Pancreas (tissue), 10 donors: ENCODE measurements at regions not wholly inside any gene's neighbourhood (a gene's known extent, or its start where the extent isn't known, plus 50 kb on each side); places are given as distances from the start of the nearest gene placed in this dataset.

Experiments
- ATAC-seq, 4 donors: fragments of 200-7000 bp; cut with Tn5 transposase; one replicate each; pipeline versions ENCODE4 v1.8.0 to v1.9.1; 2020; ENCODE audit warnings: mild to moderate bottlenecking in 4 of 4, moderate library complexity in 4 of 4
- DNase-seq, 6 donors: peaks; one replicate each; pipeline ENCODE4 v3.0.0-alpha.2; 2020
- FAIRE-seq: peaks from 2 replicates; lab custom pipeline; 2012; peaks lifted over from hg19 to GRCh38; lab: Jason Lieb, UNC
- H3K27ac ChIP-seq, 4 donors: fragments of 200-600 bp; sonication (generic); 1 replicate in 3 of 4; 2 replicates in 1 of 4; pipeline versions ENCODE4 v1.5.0 to v1.8.0; 2020
- H3K27me3 ChIP-seq, 4 donors: fragments of 200-600 bp; one replicate each; pipeline ENCODE4 v1.8.0; 2021
- H3K36me3 ChIP-seq, 3 donors: fragments of 200-600 bp; sonication (generic) in 1 of 3; one replicate each; pipeline versions ENCODE4 v1.5.0 to v1.8.0; 2020 to 2021
- H3K4me1 ChIP-seq, 3 donors: fragments of 200-600 bp; one replicate each; pipeline ENCODE4 v1.8.0; 2021
- H3K4me3 ChIP-seq, 4 donors: fragments of 200-600 bp; sonication (generic) in 2 of 4; one replicate each; pipeline versions ENCODE4 v1.5.0 to v1.8.0; 2020 to 2021
- H3K9me3 ChIP-seq, 4 donors: fragments of 200-600 bp; one replicate each; pipeline ENCODE4 v1.8.0; 2021
- CTCF ChIP-seq, 4 donors: fragments of 200-600 bp; sonication (generic) in 3 of 4; IDR thresholded peaks; one replicate each; pipeline versions ENCODE4 v1.5.0 to v1.8.0; 2021; ENCODE audit warnings: antibody characterized with exemption in 4 of 4
- WGBS, 2 donors: extraction: QIAGEN DNeasy Blood & Tissue Kit; methylation state at CpG; one replicate each; pipeline ENCODE4 v1.1.7; 2013; 5-methylcytosine and 5-hydroxymethylcytosine counted together
- intact Hi-C, 3 donors: fragments of 100-400 bp; cut with DNase I; formaldehyde crosslinking; loops; one replicate each; pipeline versions ENCODE4 v1.11.1 to v1.14.2; 2022
- donor health status: healthy with polysubstance abuse.
- donor health status: DM: no; HTN: no; CAD: no; lungs with moderate emphysema.
- donor health status: DM: no; HTN: no; CAD: no.
- donor health status: control.
- donor health status: control.
- donor health status: Bipolar disorder and iron deficiency.
- donor health status: DM: yes; HTN: yes; CAD: no.
- donor health status: DM: no; HTN: no; CAD: no.
- donor health status: DM: no; HTN: no; CAD: no.
- donor health status: DM: yes; HTN: yes; CAD: no.

GRCh38 chr13:102965802-102966201, 100.4 kb downstream of the SLC10A2 start:
- 67 to 71% methylated on average over 2 of the region's 2 CpGs for WGBS, 2 donors
- no peak for TF ChIP-seq CTCF (IDR thresholded peaks at IDR 0.05)
- Histone ChIP-seq H3K27me3 (no peaks in the 10 kb centered on the region), H3K27ac (no peak overlapping the region), H3K4me3 (no peak overlapping the region), H3K4me1 (no peaks in the 10 kb centered on the region), H3K36me3 (no peaks in the 10 kb centered on the region), H3K9me3 (no peaks in the 10 kb centered on the region)
- no peak for ATAC-seq
- no peak for FAIRE-seq
- no peak for DNase-seq
- intact Hi-C loops: no loop called here

GRCh38 chr13:102962430-102962829, 103.8 kb downstream of the SLC10A2 start:
- DNase-seq: no peak
- no peak for ATAC-seq
- H3K36me3 ChIP-seq: no peaks in the 10 kb centered on the region
- FAIRE-seq: no peak
- 48 to 64% methylated on average over 2 of the region's 2 CpGs for WGBS, 2 donors
- H3K4me1 ChIP-seq: no peaks in the 10 kb centered on the region
- no peak overlapping the region for H3K27ac ChIP-seq
- no peaks in the 10 kb centered on the region for H3K9me3 ChIP-seq
- intact Hi-C loops: no loop called here
- no peak for TF ChIP-seq CTCF (IDR thresholded peaks at IDR 0.05)
- no peak overlapping the region for H3K4me3 ChIP-seq
- H3K27me3 ChIP-seq: no peaks in the 10 kb centered on the region

- Histone ChIP-seq H3K9me3 (no peaks in the 10 kb centered on the region), H3K27ac (no peak overlapping the region), H3K27me3 (no peaks in the 10 kb centered on the region), H3K36me3 (no peaks in the 10 kb centered on the region), H3K4me1 (no peaks in the 10 kb centered on the region), H3K4me3 (no peak overlapping the region)
- DNase-seq (no peak), ATAC-seq (no peak), FAIRE-seq (no peak)
- intact Hi-C loops: no loop called here
- WGBS, 2 donors: 56 to 73% methylated on average over 4 of the region's 4 CpGs
- TF ChIP-seq CTCF (IDR thresholded peaks at IDR 0.05): no peak
These were observed 105.3 kb downstream of the SLC10A2 start for GRCh38 chr13:102960959-102961358.

GRCh38 chr13:102956449-102956848, 109.8 kb downstream of the SLC10A2 start:
- DNase-seq (no peak), FAIRE-seq (no peak), ATAC-seq (no peak)
- no peak for TF ChIP-seq CTCF (IDR thresholded peaks at IDR 0.05)
- no peaks in the 10 kb centered on the region for H3K4me1 ChIP-seq
- H3K27ac ChIP-seq: no peak overlapping the region
- WGBS, 2 donors: 52 to 59% methylated on average over 4 of the region's 4 CpGs
- no peak overlapping the region for H3K4me3 ChIP-seq
- no peaks in the 10 kb centered on the region for H3K36me3 ChIP-seq
- no peaks in the 10 kb centered on the region for H3K27me3 ChIP-seq
- H3K9me3 ChIP-seq: no peaks in the 10 kb centered on the region
- intact Hi-C loops: no loop called here

- Histone ChIP-seq H3K27me3 (peaks cover 0 to 4% (median 0%) of the 10 kb centered on the region in 4 donors), H3K36me3 (no peaks in the 10 kb centered on the region), H3K27ac (no peak overlapping the region), H3K4me1 (no peaks in the 10 kb centered on the region), H3K4me3 (no peak overlapping the region), H3K9me3 (no peaks in the 10 kb centered on the region)
- intact Hi-C loops: no loop called here
- 60 to 84% methylated on average over 3 of the region's 3 CpGs for WGBS, 2 donors
- no peak for TF ChIP-seq CTCF (IDR thresholded peaks at IDR 0.05)
- ATAC-seq (no peak), DNase-seq (no peak), FAIRE-seq (no peak)
These were observed 108.5 kb downstream of the ERCC5 start for GRCh38 chr13:102954350-102954749.
